ENCODE measurements at regions not wholly inside any gene's neighbourhood (a gene's known extent, or its start where the extent isn't known, plus 50 kb on each side); places are given as distances from the start of the nearest gene placed in this dataset.
A peak's percentile ranks its signal among the peaks of the same experiment; 100 is the strongest.

DNA sequence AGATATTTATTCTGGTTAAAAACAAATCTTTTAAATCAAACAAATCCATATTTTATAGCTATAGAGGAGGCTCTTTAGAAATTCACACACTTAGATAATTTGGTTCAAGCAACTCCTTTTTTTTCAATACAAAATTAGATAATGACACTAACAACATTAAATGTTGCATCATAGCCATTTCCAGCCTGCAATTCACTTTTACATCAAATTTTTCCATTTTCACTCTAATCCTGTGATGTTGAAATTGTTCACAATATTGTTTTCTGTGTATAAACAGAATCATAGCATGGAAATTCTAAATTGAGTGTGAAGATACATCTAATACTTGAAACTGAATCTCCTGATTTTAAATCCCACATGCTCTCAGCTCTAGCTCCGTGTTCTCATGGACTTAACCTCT lies 482.6 kb downstream of the INHBA start:
- TF ChIP-seq BACH2 (CRISPR knock-in tag; IDR thresholded peaks at IDR 0.05; ENCODE audit: borderline replicate concordance) (no peak), ZNF70 (CRISPR knock-in tag; IDR thresholded peaks at IDR 0.05) (no peak), ZFP3 (CRISPR knock-in tag; IDR thresholded peaks at IDR 0.05) (no peak), ISL1 (CRISPR knock-in tag; IDR thresholded peaks at IDR 0.05) (peak; percentile 37; the same call in 1 of the 2 replicates), PATZ1 (CRISPR knock-in tag; IDR thresholded peaks at IDR 0.05; ENCODE audit: borderline replicate concordance) (no peak), ZFP30 (CRISPR knock-in tag; IDR thresholded peaks at IDR 0.05) (no peak), TCF4 (CRISPR knock-in tag; IDR thresholded peaks at IDR 0.05; ENCODE audit: borderline replicate concordance) (no peak), ARNTL (CRISPR knock-in tag; IDR thresholded peaks at IDR 0.05; ENCODE audit: borderline replicate concordance, low read depth) (no peak), CREB5 (CRISPR knock-in tag; IDR thresholded peaks at IDR 0.05; ENCODE audit: low read depth) (no peak), CSDC2 (CRISPR knock-in tag; IDR thresholded peaks at IDR 0.05) (no peak), RARB (CRISPR knock-in tag; IDR thresholded peaks at IDR 0.05) (no peak), ZNF8 (CRISPR knock-in tag; IDR thresholded peaks at IDR 0.05) (no peak), OSR1 (CRISPR knock-in tag; IDR thresholded peaks at IDR 0.05) (no peak)
- TF ChIP-seq, protein P1, sequence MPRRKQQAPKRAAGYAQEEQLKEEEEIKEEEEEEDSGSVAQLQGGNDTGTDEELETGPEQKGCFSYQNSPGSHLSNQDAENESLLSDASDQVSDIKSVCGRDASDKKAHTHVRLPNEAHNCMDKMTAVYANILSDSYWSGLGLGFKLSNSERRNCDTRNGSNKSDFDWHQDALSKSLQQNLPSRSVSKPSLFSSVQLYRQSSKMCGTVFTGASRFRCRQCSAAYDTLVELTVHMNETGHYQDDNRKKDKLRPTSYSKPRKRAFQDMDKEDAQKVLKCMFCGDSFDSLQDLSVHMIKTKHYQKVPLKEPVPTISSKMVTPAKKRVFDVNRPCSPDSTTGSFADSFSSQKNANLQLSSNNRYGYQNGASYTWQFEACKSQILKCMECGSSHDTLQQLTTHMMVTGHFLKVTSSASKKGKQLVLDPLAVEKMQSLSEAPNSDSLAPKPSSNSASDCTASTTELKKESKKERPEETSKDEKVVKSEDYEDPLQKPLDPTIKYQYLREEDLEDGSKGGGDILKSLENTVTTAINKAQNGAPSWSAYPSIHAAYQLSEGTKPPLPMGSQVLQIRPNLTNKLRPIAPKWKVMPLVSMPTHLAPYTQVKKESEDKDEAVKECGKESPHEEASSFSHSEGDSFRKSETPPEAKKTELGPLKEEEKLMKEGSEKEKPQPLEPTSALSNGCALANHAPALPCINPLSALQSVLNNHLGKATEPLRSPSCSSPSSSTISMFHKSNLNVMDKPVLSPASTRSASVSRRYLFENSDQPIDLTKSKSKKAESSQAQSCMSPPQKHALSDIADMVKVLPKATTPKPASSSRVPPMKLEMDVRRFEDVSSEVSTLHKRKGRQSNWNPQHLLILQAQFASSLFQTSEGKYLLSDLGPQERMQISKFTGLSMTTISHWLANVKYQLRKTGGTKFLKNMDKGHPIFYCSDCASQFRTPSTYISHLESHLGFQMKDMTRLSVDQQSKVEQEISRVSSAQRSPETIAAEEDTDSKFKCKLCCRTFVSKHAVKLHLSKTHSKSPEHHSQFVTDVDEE (CRISPR knock-in tag; IDR thresholded peaks at IDR 0.05) = no peak

Measured in SK-N-SH treated with all-trans-retinoic acid at 6 μM for 48 hours (cell line).